ENCODE measurements at regions not wholly inside any gene's neighbourhood (a gene's known extent, or its start where the extent isn't known, plus 50 kb on each side); places are given as distances from the start of the nearest gene placed in this dataset.

DNA sequence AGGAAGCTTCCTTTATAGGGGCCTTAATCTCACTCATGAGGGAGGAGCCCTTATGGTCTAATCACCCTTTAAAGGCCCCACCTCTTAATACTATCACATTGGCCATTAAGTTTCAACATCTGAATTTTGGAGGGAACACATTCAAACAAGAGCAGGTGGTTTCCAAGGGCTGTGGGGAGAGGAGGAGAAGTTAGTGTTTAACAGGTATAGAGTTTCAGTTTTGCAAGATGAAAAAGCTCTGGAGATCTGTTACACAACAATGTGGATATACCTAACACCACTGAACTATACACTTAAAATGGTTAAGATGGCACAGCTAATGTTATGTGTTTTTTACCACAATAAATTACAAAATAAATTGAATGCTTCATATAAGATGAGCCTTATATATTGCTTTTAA, 113.4 kb upstream of the DNAH14 start:
- Histone ChIP-seq H3F3A (ENCODE audit: insufficient read depth, low read depth) (no peaks in the 10 kb centered on the region), H3K27me3 (ENCODE audit: insufficient read depth, low read depth) (no peaks in the 10 kb centered on the region), H3K4me1 (replicated peaks; ENCODE audit: insufficient read depth) (no peaks in the 10 kb centered on the region), H3K27ac (no peak overlapping the region), H2AFZ (no peak overlapping the region), H3K9me3 (ENCODE audit: insufficient read depth, low read depth) (peaks cover 6% of the 10 kb centered on the region; the same call in 1 of the 2 replicates), H4K20me1 (ENCODE audit: insufficient read depth) (no peaks in the 10 kb centered on the region), H3K4me3 (no peak overlapping the region), H3K79me2 (ENCODE audit: low read depth) (no peaks in the 10 kb centered on the region), H3K9me2 (ENCODE audit: insufficient read depth) (no peaks in the 10 kb centered on the region), H3K4me2 (no peak overlapping the region), H3K36me3 (ENCODE audit: low read depth) (no peaks in the 10 kb centered on the region)
- no TSS peak for BruUV-seq (replicated peaks)
- intact Hi-C loops (cut with micrococcal nuclease; ENCODE audit: unreplicated experiment) = no loop called here
- TF ChIP-seq, protein P1, sequence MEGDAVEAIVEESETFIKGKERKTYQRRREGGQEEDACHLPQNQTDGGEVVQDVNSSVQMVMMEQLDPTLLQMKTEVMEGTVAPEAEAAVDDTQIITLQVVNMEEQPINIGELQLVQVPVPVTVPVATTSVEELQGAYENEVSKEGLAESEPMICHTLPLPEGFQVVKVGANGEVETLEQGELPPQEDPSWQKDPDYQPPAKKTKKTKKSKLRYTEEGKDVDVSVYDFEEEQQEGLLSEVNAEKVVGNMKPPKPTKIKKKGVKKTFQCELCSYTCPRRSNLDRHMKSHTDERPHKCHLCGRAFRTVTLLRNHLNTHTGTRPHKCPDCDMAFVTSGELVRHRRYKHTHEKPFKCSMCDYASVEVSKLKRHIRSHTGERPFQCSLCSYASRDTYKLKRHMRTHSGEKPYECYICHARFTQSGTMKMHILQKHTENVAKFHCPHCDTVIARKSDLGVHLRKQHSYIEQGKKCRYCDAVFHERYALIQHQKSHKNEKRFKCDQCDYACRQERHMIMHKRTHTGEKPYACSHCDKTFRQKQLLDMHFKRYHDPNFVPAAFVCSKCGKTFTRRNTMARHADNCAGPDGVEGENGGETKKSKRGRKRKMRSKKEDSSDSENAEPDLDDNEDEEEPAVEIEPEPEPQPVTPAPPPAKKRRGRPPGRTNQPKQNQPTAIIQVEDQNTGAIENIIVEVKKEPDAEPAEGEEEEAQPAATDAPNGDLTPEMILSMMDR (conservative IDR thresholded peaks at IDR 0.05) = no peak
- no peak for TF ChIP-seq EZH2 (IDR thresholded peaks at IDR 0.05; ENCODE audit: low read depth)
- POLR2A ChIA-PET (ENCODE audit: unreplicated experiment) = no interaction called here
- no peak for DNase-seq
- CTCF ChIA-PET = no interaction called here

DNA sequence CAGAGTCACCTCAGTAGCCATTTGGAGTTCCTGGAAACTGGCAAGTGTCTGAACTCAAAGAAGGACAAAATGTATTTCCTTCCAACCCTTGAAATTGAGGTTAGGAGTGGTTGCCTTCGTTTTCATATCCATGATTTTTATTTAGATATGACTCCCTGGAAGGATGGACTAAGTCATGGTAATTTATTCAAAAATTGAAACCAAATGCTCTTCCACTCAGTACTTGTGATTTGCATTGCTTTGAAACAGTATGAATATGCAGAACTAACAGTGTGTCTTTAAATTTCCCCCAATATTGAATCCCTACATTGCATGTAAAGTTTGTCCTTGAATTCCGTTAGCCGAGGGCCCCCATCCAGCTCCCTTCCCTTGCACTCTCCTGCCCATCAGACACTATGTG, 112.1 kb upstream of the DNAH14 start:
- Histone ChIP-seq H3K4me2 (no peak overlapping the region), H3K9me2 (ENCODE audit: insufficient read depth) (no peaks in the 10 kb centered on the region), H3K27ac (no peak overlapping the region), H3K9me3 (ENCODE audit: insufficient read depth, low read depth) (peaks cover 14% of the 10 kb centered on the region), H2AFZ (no peak overlapping the region), H3K4me3 (no peak overlapping the region), H3K27me3 (ENCODE audit: insufficient read depth, low read depth) (no peaks in the 10 kb centered on the region), H3K79me2 (ENCODE audit: low read depth) (no peaks in the 10 kb centered on the region), H3K4me1 (replicated peaks; ENCODE audit: insufficient read depth) (no peaks in the 10 kb centered on the region), H4K20me1 (ENCODE audit: insufficient read depth) (no peaks in the 10 kb centered on the region), H3K36me3 (ENCODE audit: low read depth) (no peaks in the 10 kb centered on the region), H3F3A (ENCODE audit: insufficient read depth, low read depth) (no peaks in the 10 kb centered on the region)
- ChIA-PET POLR2A (ENCODE audit: unreplicated experiment) (no interaction called here), CTCF (no interaction called here)
- BruUV-seq (replicated peaks) = no TSS peak
- intact Hi-C loops (cut with micrococcal nuclease; ENCODE audit: unreplicated experiment) = no loop called here
- TF ChIP-seq EZH2 (IDR thresholded peaks at IDR 0.05; ENCODE audit: low read depth) = no peak
- TF ChIP-seq, protein P1 (conservative IDR thresholded peaks at IDR 0.05) = no peak
- DNase-seq = no peak

DNA sequence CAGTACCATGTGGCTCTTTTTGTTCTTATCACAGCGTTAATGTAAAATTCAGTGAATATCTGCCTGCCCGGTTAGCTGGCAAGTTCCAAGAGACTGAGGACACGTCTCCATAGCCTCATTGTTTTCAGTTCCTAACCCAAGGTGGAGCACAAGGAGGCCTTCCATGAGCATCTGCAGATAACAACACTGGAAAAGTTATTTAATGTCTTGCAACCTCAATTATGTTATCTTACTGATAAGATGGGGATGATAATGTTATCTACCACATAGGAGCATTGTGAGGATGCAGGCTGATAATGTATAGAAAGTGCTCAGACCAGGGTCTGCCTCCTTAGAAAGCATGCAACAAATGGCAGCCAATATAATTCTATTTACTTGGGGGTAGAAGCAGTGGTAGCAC, 109.6 kb upstream of the DNAH14 start:
- H4K20me1 ChIP-seq (ENCODE audit: insufficient read depth) = no peaks in the 10 kb centered on the region
- H3K4me1 ChIP-seq (replicated peaks; ENCODE audit: insufficient read depth) = peaks cover 5% of the 10 kb centered on the region
- H3K4me2 ChIP-seq = no peak overlapping the region
- TF ChIP-seq, protein P1 (conservative IDR thresholded peaks at IDR 0.05) = no peak
- TF ChIP-seq EZH2 (IDR thresholded peaks at IDR 0.05; ENCODE audit: low read depth) = no peak
- H2AFZ ChIP-seq = no peak overlapping the region
- ChIA-PET POLR2A (ENCODE audit: unreplicated experiment) (no interaction called here), CTCF (no interaction called here)
- DNase-seq = no peak
- no peaks in the 10 kb centered on the region for H3K36me3 ChIP-seq (ENCODE audit: low read depth)
- H3K9me3 ChIP-seq (ENCODE audit: insufficient read depth, low read depth) = peaks cover 23% of the 10 kb centered on the region
- no peaks in the 10 kb centered on the region for H3K9me2 ChIP-seq (ENCODE audit: insufficient read depth)
- H3K79me2 ChIP-seq (ENCODE audit: low read depth) = no peaks in the 10 kb centered on the region
- H3K27me3 ChIP-seq (ENCODE audit: insufficient read depth, low read depth) = no peaks in the 10 kb centered on the region
- peaks cover 6% of the 10 kb centered on the region; the same call in 1 of the 2 replicates for H3F3A ChIP-seq (ENCODE audit: insufficient read depth, low read depth)
- intact Hi-C loops (cut with micrococcal nuclease; ENCODE audit: unreplicated experiment) = no loop called here
- H3K27ac ChIP-seq = no peak overlapping the region
- no TSS peak for BruUV-seq (replicated peaks)
- no peak overlapping the region for H3K4me3 ChIP-seq
